WI38 (cell line): ENCODE measurements at regions not wholly inside any gene's neighbourhood (a gene's known extent, or its start where the extent isn't known, plus 50 kb on each side); places are given as distances from the start of the nearest gene placed in this dataset.

ENCODE experiments used
- H3K4me3 ChIP-seq: 2 replicates; pipeline ENCODE4 v1.5.1; 2011; ENCODE audit warnings: low read depth, mild to moderate bottlenecking, control low read depth, low read length
- CTCF ChIP-seq: IDR thresholded peaks from 2 replicates; pipeline ENCODE4 v1.5.1; 2012; ENCODE audit warnings: low read depth, mild to moderate bottlenecking, control low read depth, low read length

DNA sequence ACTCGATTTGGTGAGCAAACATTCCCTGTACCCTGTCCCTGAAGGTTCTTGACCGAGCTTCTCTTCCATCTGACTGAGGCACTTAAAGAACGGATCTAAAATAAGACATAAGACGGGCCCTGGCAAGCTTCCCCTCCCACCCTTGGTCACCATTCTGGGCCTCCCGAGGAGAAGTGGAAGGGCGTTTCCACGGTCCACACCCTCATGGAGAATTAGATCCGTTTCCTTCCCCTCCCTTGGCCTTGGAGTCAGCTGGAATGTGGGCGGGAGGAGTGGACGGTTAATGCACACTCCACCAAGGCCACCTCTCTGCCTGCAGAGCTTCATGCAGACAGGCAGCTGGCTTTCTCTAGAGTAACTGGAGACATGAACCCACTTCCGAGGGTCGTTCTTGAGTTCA, 257.3 kb upstream of the APCDD1 start:
- TF ChIP-seq CTCF: no peak

GRCh38 chr18:10201226-10201625, 253.2 kb upstream of the APCDD1 start:
- TF ChIP-seq CTCF: no peak
- no peak overlapping the region for H3K4me3 ChIP-seq

More for the DNA sequence above, 257.3 kb upstream of the APCDD1 start:
- no peak overlapping the region for H3K4me3 ChIP-seq

DNA sequence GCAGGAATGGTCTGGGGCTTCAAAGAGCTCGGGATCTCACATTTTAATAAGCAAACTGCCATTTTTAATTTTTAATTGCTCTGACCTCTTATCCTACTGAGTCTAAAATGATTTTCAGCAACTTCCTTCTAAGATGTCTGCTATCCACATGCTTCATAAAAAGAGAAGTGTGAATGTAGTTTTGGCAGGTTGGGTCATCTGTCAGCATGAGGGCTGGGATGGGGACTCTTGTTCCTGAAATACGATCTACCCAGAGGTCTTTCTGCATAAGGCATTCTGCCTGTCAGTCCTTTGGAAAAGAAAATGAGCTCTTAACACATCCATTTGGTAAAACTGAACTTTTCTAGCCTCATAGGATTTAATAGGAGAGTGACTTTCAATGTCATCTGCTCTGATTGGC, 252.8 kb upstream of the APCDD1 start:
- TF ChIP-seq CTCF: no peak

GRCh38 chr18:10202845-10203321, 251.6 kb upstream of the APCDD1 start:
- no peak overlapping the region for H3K4me3 ChIP-seq
- no peak for TF ChIP-seq CTCF

More for the DNA sequence above, 252.8 kb upstream of the APCDD1 start:
- H3K4me3 ChIP-seq: no peak overlapping the region

DNA sequence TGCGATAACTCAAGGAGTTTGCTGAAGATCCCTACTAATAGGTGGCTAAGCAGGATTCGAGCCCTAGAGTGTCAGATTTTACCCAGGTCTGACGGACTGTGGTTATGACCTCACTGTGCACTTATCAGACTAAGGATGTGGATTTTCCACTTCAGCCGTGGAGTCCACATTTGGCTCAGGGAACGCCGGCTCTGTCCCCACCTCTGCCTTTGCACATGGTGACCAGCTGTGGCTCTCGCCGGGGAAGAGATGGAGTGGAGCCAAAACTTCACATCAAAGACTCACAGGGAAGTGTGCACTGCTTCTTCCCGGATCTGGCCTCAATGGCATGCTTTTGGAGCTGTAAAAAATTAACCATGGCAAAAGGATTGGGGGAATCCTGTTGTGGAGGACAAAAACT, 249.3 kb upstream of the APCDD1 start:
- no peak for TF ChIP-seq CTCF
- no peak overlapping the region for H3K4me3 ChIP-seq

DNA sequence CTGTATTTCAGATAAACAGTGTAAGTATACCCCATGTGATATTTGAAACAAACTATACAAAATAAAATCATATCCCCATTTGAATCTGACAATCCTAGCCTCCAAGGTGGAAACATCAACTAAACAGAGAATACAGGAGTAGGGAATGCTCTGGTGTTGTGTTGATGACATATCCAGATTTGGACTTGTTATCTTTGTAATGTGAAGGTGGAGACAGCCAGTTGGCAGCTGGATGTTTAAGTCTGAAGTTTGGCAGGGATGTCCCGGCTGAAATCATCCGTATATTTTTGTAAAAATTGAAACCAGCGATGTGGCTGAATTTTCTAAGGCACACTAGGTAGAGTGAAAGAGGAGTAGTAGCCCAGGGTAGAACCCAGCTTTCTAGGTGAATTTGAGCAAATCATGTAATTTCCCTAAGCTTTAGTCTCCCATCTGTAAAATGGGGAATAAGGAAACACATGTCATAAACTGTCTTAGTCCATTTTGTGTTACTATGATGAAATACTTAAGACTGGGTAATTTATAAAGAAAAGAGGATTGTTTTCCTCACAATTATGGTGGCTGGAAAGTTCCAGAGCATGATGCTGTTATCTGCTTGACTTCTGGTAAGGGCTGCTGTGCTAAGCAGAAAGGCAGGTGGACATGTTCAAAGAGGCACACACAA, 246.6 kb upstream of the APCDD1 start:
- H3K4me3 ChIP-seq: no peak overlapping the region
- no peak for TF ChIP-seq CTCF

DNA sequence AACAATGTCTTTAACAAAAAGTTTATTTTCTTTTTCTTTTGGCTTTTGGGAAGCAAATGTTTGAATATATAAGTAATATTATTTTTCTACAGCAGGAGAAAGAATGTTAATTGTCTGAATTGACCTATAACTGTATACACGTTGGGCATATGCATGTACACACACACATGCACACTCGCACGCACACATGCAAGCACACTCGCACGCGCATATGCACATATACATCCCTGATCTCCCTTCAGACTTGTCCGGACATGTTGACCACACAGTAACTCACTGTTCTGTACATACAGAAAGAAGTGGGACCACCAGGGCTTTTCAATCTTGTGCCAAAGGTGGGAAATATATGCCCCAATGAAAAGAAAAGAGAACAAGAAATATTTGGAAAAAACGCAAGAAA, 245.1 kb upstream of the APCDD1 start:
- TF ChIP-seq CTCF: no peak
- no peak overlapping the region for H3K4me3 ChIP-seq
